PC-3 (cell line): ENCODE measurements at regions not wholly inside any gene's neighbourhood (a gene's known extent, or its start where the extent isn't known, plus 50 kb on each side); places are given as distances from the start of the nearest gene placed in this dataset.
"Not testable (repeated sequence)": the region's sequence is repeated elsewhere in the genome, so short reads cannot be mapped to it uniquely, and the experiment has no call there.

Experiments
- ATAC-seq: fragments of 200-7000 bp; cut with Tn5 transposase; 2 replicates; pipeline ENCODE4 v1.9.1; 2020; ENCODE audit warnings: mild to moderate bottlenecking, moderate library complexity
- BruUV-seq: library from RNA; stranded (reverse); fragments of 400-500 nt; replicated peaks from 2 replicates; lab custom pipeline; 2021; lab: Mats Ljungman, UMichigan
- CTCF ChIA-PET: fragments of 300-600 bp; sonication (Branson Sonifier 250); formaldehyde crosslinking; loops from one replicate; lab custom pipeline; 2022; ENCODE audit warnings: antibody characterized with exemption; lab: Charles Lee
- POLR2A ChIA-PET: fragments of 300-600 bp; sonication (Branson Sonifier 250); formaldehyde crosslinking; loops from one replicate; lab custom pipeline; 2022; ENCODE audit warnings: antibody characterized with exemption; ENCODE audit not compliant: unreplicated experiment; lab: Charles Lee
- DNase-seq: peaks from one replicate; pipeline ENCODE4 v3.0.0-alpha.2; 2015
- H2AFZ ChIP-seq: fragments of 300-600 bp; sonication (generic); 2 replicates; pipeline ENCODE4 v1.6.0; 2016; ENCODE audit warnings: antibody characterized with exemption, low read length
- H3F3A ChIP-seq: fragments of 300-600 bp; sonication (generic); one replicate; pipeline ENCODE4 v1.6.0; 2017; ENCODE audit warnings: antibody characterized with exemption, low read length, control low read depth, mild to moderate bottlenecking; ENCODE audit not compliant: unreplicated experiment
- H3K27ac ChIP-seq: fragments of 300-600 bp; sonication (generic); 2 replicates; pipeline ENCODE4 v1.5.1; 2016; ENCODE audit warnings: mild to moderate bottlenecking, low read length
- H3K27me3 ChIP-seq: fragments of 300-600 bp; sonication (generic); 2 replicates; pipeline ENCODE4 v1.6.1; 2016; ENCODE audit warnings: low read length, mixed read lengths
- H3K36me3 ChIP-seq: fragments of 300-600 bp; sonication (generic); 2 replicates; pipeline ENCODE4 v1.6.1; 2016; ENCODE audit warnings: low read depth, mixed run types, low read length, mixed read lengths
- H3K4me1 ChIP-seq: fragments of 300-600 bp; sonication (generic); 2 replicates; pipeline ENCODE4 v1.5.1; 2016; ENCODE audit warnings: low read length; ENCODE audit not compliant: insufficient read depth
- H3K4me2 ChIP-seq: fragments of 300-600 bp; sonication (generic); 2 replicates; pipeline ENCODE4 v1.6.0; 2016; ENCODE audit warnings: low read length
- H3K4me3 ChIP-seq: fragments of 300-600 bp; sonication (generic); 2 replicates; pipeline ENCODE4 v1.5.1; 2016; ENCODE audit warnings: mild to moderate bottlenecking, low read length, mixed read lengths
- H3K79me2 ChIP-seq: fragments of 300-600 bp; sonication (generic); 2 replicates; pipeline ENCODE4 v1.6.1; 2017; ENCODE audit warnings: low read length, mixed read lengths
- H3K9ac ChIP-seq: fragments of 300-600 bp; sonication (generic); 2 replicates; pipeline ENCODE4 v1.6.0; 2016; ENCODE audit warnings: mild to moderate bottlenecking, low read length
- H3K9me2 ChIP-seq: fragments of 300-600 bp; sonication (generic); replicated peaks from 2 replicates; pipeline ENCODE4 v1.6.1; 2016; ENCODE audit warnings: mixed run types, low read length, mixed read lengths
- H3K9me3 ChIP-seq: fragments of 300-600 bp; sonication (generic); 2 replicates; pipeline ENCODE4 v1.6.1; 2016; ENCODE audit warnings: low read length, mixed read lengths
- H4K20me1 ChIP-seq: fragments of 300-600 bp; sonication (generic); 2 replicates; pipeline ENCODE4 v1.6.1; 2016; ENCODE audit warnings: low read length, mixed read lengths
- EZH2 ChIP-seq: fragments of 300-600 bp; sonication (generic); IDR thresholded peaks from one replicate; pipeline ENCODE4 v1.6.1; 2017; ENCODE audit warnings: antibody characterized with exemption, mild to moderate bottlenecking, low read length; ENCODE audit not compliant: unreplicated experiment
- EZH2phosphoT487 ChIP-seq: fragments of 300-600 bp; sonication (generic); IDR thresholded peaks from 2 replicates; pipeline ENCODE4 v1.6.1; 2018; ENCODE audit warnings: mild to moderate bottlenecking, antibody characterized with exemption, low read length, borderline replicate concordance
- intact Hi-C: fragments of 100-400 bp; cut with micrococcal nuclease; formaldehyde crosslinking; loops from 2 replicates; pipeline ENCODE4 v1.9.0; 2023
- TF ChIP-seq, protein P1 (sequence below): fragments of 300-600 bp; sonication (generic); conservative IDR thresholded peaks from 2 replicates; pipeline ENCODE4 v1.5.1; 2017; ENCODE audit warnings: antibody characterized with exemption, low read depth, mild to moderate bottlenecking, low read length

GRCh38 chr5:43802651-43803050, 199.7 kb downstream of the NNT start:
- no TSS peak for BruUV-seq
- Histone ChIP-seq H3K79me2 (no peaks in the 10 kb centered on the region), H3K9me2 (no peaks in the 10 kb centered on the region), H3K4me1 (no peaks in the 10 kb centered on the region), H3F3A (no peaks in the 10 kb centered on the region), H3K27ac (no peak overlapping the region), H3K4me2 (no peak overlapping the region), H4K20me1 (no peaks in the 10 kb centered on the region), H3K27me3 (peaks cover 6% of the 10 kb centered on the region; the same call in 1 of the 2 replicates), H3K4me3 (no peak overlapping the region), H3K36me3 (no peaks in the 10 kb centered on the region), H3K9me3 (no peaks in the 10 kb centered on the region), H2AFZ (no peak overlapping the region), H3K9ac (no peak overlapping the region)
- ChIA-PET CTCF (no interaction called here), POLR2A (no interaction called here)
- DNase-seq = no peak
- intact Hi-C loops = no loop called here
- no peak for ATAC-seq
- TF ChIP-seq, protein P1, sequence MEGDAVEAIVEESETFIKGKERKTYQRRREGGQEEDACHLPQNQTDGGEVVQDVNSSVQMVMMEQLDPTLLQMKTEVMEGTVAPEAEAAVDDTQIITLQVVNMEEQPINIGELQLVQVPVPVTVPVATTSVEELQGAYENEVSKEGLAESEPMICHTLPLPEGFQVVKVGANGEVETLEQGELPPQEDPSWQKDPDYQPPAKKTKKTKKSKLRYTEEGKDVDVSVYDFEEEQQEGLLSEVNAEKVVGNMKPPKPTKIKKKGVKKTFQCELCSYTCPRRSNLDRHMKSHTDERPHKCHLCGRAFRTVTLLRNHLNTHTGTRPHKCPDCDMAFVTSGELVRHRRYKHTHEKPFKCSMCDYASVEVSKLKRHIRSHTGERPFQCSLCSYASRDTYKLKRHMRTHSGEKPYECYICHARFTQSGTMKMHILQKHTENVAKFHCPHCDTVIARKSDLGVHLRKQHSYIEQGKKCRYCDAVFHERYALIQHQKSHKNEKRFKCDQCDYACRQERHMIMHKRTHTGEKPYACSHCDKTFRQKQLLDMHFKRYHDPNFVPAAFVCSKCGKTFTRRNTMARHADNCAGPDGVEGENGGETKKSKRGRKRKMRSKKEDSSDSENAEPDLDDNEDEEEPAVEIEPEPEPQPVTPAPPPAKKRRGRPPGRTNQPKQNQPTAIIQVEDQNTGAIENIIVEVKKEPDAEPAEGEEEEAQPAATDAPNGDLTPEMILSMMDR = no peak
- TF ChIP-seq EZH2 (no peak), EZH2phosphoT487 (no peak)

- Histone ChIP-seq H3F3A (no peaks in the 10 kb centered on the region), H3K36me3 (no peaks in the 10 kb centered on the region), H3K9me2 (no peaks in the 10 kb centered on the region), H3K27ac (no peak overlapping the region), H3K4me2 (no peak overlapping the region), H3K27me3 (peaks cover 6% of the 10 kb centered on the region; the same call in 1 of the 2 replicates), H3K79me2 (no peaks in the 10 kb centered on the region), H3K9ac (no peak overlapping the region), H3K4me3 (no peak overlapping the region), H3K4me1 (no peaks in the 10 kb centered on the region), H4K20me1 (no peaks in the 10 kb centered on the region), H2AFZ (no peak overlapping the region), H3K9me3 (no peaks in the 10 kb centered on the region)
- TF ChIP-seq EZH2phosphoT487 (no peak), EZH2 (no peak)
- TF ChIP-seq, protein P1 = no peak
- ChIA-PET CTCF (no interaction called here), POLR2A (no interaction called here)
- DNase-seq (no peak), ATAC-seq (no peak)
- intact Hi-C loops = no loop called here
- no TSS peak for BruUV-seq
These were observed 199.1 kb downstream of the NNT start for GRCh38 chr5:43802119-43802518.

- TF ChIP-seq EZH2 (no peak), EZH2phosphoT487 (no peak)
- TF ChIP-seq, protein P1 = no peak
- Histone ChIP-seq H3K36me3 (no peaks in the 10 kb centered on the region), H2AFZ (no peak overlapping the region), H3K9me3 (no peaks in the 10 kb centered on the region), H3K27me3 (no peaks in the 10 kb centered on the region), H3F3A (no peaks in the 10 kb centered on the region), H3K79me2 (no peaks in the 10 kb centered on the region), H3K27ac (no peak overlapping the region), H3K9me2 (no peaks in the 10 kb centered on the region), H3K4me2 (no peak overlapping the region), H3K9ac (no peak overlapping the region), H3K4me1 (no peaks in the 10 kb centered on the region), H4K20me1 (no peaks in the 10 kb centered on the region), H3K4me3 (no peak overlapping the region)
- ATAC-seq (no peak), DNase-seq (no peak)
- intact Hi-C loops = no loop called here
- BruUV-seq = no TSS peak
- POLR2A ChIA-PET = no interaction called here
- CTCF ChIA-PET = no interaction called here
These were observed 195.8 kb downstream of the NNT start for GRCh38 chr5:43798740-43799139.

- H3K27ac ChIP-seq, CTCF ChIA-PET, H3K9me3 ChIP-seq, H3K36me3 ChIP-seq, H2AFZ ChIP-seq, DNase-seq, H3F3A ChIP-seq, H4K20me1 ChIP-seq, POLR2A ChIA-PET, H3K4me3 ChIP-seq, ATAC-seq, intact Hi-C loops, H3K79me2 ChIP-seq, BruUV-seq, H3K9me2 ChIP-seq, H3K4me2 ChIP-seq, H3K4me1 ChIP-seq, H3K9ac ChIP-seq: not testable (repeated sequence)
- H3K27me3 ChIP-seq = peaks cover 21% of the 10 kb centered on the region
These were observed 188.9 kb downstream of the NNT start for GRCh38 chr5:43791880-43792279.
